LoVo (cell line): ENCODE measurements at regions not wholly inside any gene's neighbourhood (a gene's known extent, or its start where the extent isn't known, plus 50 kb on each side); places are given as distances from the start of the nearest gene placed in this dataset.

Experiments
- DNase-seq: peaks from one replicate; pipeline ENCODE4 v3.0.0-alpha.2; 2016; ENCODE audit warnings: low spot score

- no peak for DNase-seq
Observed at GRCh38 chr13:85462792-85463425, 336.3 kb downstream of the SLITRK6 start.

- DNase-seq = no peak
Observed at GRCh38 chr13:85461621-85462020, 337.6 kb downstream of the SLITRK6 start.

GRCh38 chr13:85445534-85445933 lies 353.7 kb downstream of the SLITRK6 start:
- DNase-seq = no peak

GRCh38 chr13:85441975-85442374 lies 357.2 kb downstream of the SLITRK6 start:
- no peak for DNase-seq

GRCh38 chr13:85441364-85441763 lies 357.9 kb downstream of the SLITRK6 start:
- no peak for DNase-seq

GRCh38 chr13:85436029-85436428 lies 363.2 kb downstream of the SLITRK6 start:
- DNase-seq = no peak

- no peak for DNase-seq
Observed at GRCh38 chr13:85434927-85435326, 364.3 kb downstream of the SLITRK6 start.

GRCh38 chr13:85432881-85433280 lies 366.3 kb downstream of the SLITRK6 start:
- no peak for DNase-seq

- no peak for DNase-seq
Observed at GRCh38 chr13:85431720-85432119, 367.5 kb downstream of the SLITRK6 start.

GRCh38 chr13:85430216-85430794 lies 368.9 kb downstream of the SLITRK6 start:
- no peak for DNase-seq

- DNase-seq = no peak
Observed at GRCh38 chr13:85427416-85427815, 371.8 kb downstream of the SLITRK6 start.

- DNase-seq = no peak
Observed at GRCh38 chr13:85420136-85420535, 379.1 kb downstream of the SLITRK6 start.

- no peak for DNase-seq
Observed at GRCh38 chr13:85419611-85420010, 379.6 kb downstream of the SLITRK6 start.

GRCh38 chr13:85417807-85418206 lies 381.4 kb downstream of the SLITRK6 start:
- DNase-seq = no peak

- no peak for DNase-seq
Observed at GRCh38 chr13:85413664-85414063, 385.6 kb downstream of the SLITRK6 start.

- DNase-seq = no peak
Observed at GRCh38 chr13:85412448-85412847, 386.8 kb downstream of the SLITRK6 start.

- no peak for DNase-seq
Observed at GRCh38 chr13:85411591-85411990, 387.6 kb downstream of the SLITRK6 start.

GRCh38 chr13:85408415-85408814 lies 390.8 kb downstream of the SLITRK6 start:
- DNase-seq = no peak

GRCh38 chr13:85406269-85406975 lies 392.8 kb downstream of the SLITRK6 start:
- DNase-seq = no peak

GRCh38 chr13:85405316-85405897 lies 393.8 kb downstream of the SLITRK6 start:
- DNase-seq = no peak

- no peak for DNase-seq
Observed at GRCh38 chr13:85386424-85386823, 412.8 kb downstream of the SLITRK6 start.

- no peak for DNase-seq
Observed at GRCh38 chr13:85383291-85383690, 415.9 kb downstream of the SLITRK6 start.

GRCh38 chr13:85381082-85381481 lies 418.1 kb downstream of the SLITRK6 start:
- no peak for DNase-seq
